ENCODE measurements at regions not wholly inside any gene's neighbourhood (a gene's known extent, or its start where the extent isn't known, plus 50 kb on each side); places are given as distances from the start of the nearest gene placed in this dataset.

GRCh38 chr4:11485926-11486325 lies 57.2 kb upstream of the HS3ST1 start:
- no peak for TF ChIP-seq CTCF (IDR thresholded peaks at IDR 0.05)
- TF ChIP-seq CBX2 (IDR thresholded peaks at IDR 0.05; ENCODE audit: borderline replicate concordance, low read depth) = no peak
- no peak for TF ChIP-seq FOXS1 (CRISPR knock-in tag; IDR thresholded peaks at IDR 0.05)
- no peak for TF ChIP-seq MYC (IDR thresholded peaks at IDR 0.05; ENCODE audit: borderline replicate concordance, low read length)
- no peak for TF ChIP-seq REST (IDR thresholded peaks at IDR 0.05)
- no peak for TF ChIP-seq POLR2A (IDR thresholded peaks at IDR 0.05; ENCODE audit: low read length)
- no peak for TF ChIP-seq EP300 (IDR thresholded peaks at IDR 0.05)
- no peak for TF ChIP-seq PHF8 (IDR thresholded peaks at IDR 0.05; ENCODE audit: borderline replicate concordance, low read depth)
- no peak for TF ChIP-seq SMC3 (IDR thresholded peaks at IDR 0.05)
- no peak for TF ChIP-seq MAX (IDR thresholded peaks at IDR 0.05)
